ENCODE measurements at regions not wholly inside any gene's neighbourhood (a gene's known extent, or its start where the extent isn't known, plus 50 kb on each side); places are given as distances from the start of the nearest gene placed in this dataset.

- H3K27ac Mint-ChIP-seq (ENCODE audit: unreplicated experiment): no peak overlapping the region
- ChIA-PET CTCF (no interaction called here), POLR2A (no interaction called here)
- H3K4me3 Mint-ChIP-seq (ENCODE audit: unreplicated experiment): no peak overlapping the region
- BruUV-seq (replicated peaks): no TSS peak
- peaks cover 6% of the 10 kb centered on the region for H3K9me3 Mint-ChIP-seq (ENCODE audit: unreplicated experiment)
- Histone ChIP-seq H3K9me3 (no peaks in the 10 kb centered on the region; the same call in 1 of the 2 replicates), H3K4me3 (ENCODE audit: low read depth, low read length) (no peak overlapping the region), H3K27me3 (replicated peaks; ENCODE audit: control insufficient read depth, insufficient read depth, low read length) (no peaks in the 10 kb centered on the region), H3K4me1 (no peaks in the 10 kb centered on the region), H3K36me3 (ENCODE audit: control insufficient read depth, insufficient read depth, low read length) (no peaks in the 10 kb centered on the region)
- H3K36me3 Mint-ChIP-seq (ENCODE audit: insufficient read depth, unreplicated experiment): no peaks in the 10 kb centered on the region
- DNase-seq: no peak
- no peak for TF ChIP-seq CTCF (IDR thresholded peaks at IDR 0.05; ENCODE audit: insufficient read depth in 1 of 2, low read depth in 1 of 2, low read length in 1 of 2, severe bottlenecking in 1 of 2, unreplicated experiment in 1 of 2)
- intact Hi-C loops (cut with micrococcal nuclease; ENCODE audit: unreplicated experiment): no loop called here
- H3K4me1 Mint-ChIP-seq (ENCODE audit: low read depth, unreplicated experiment): no peaks in the 10 kb centered on the region
- H3K27me3 Mint-ChIP-seq (ENCODE audit: insufficient read depth, unreplicated experiment): no peaks in the 10 kb centered on the region
These were observed 83.8 kb upstream of the STC2 start for GRCh38 chr5:173411791-173412555.

- no TSS peak for BruUV-seq (replicated peaks)
- Histone ChIP-seq H3K4me1 (no peaks in the 10 kb centered on the region), H3K36me3 (ENCODE audit: control insufficient read depth, insufficient read depth, low read length) (no peaks in the 10 kb centered on the region), H3K4me3 (ENCODE audit: low read depth, low read length) (no peak overlapping the region), H3K9me3 (no peaks in the 10 kb centered on the region; the same call in 1 of the 2 replicates), H3K27me3 (replicated peaks; ENCODE audit: control insufficient read depth, insufficient read depth, low read length) (no peaks in the 10 kb centered on the region)
- Mint-ChIP-seq H3K36me3 (ENCODE audit: insufficient read depth, unreplicated experiment) (no peaks in the 10 kb centered on the region), H3K9me3 (ENCODE audit: unreplicated experiment) (no peaks in the 10 kb centered on the region), H3K27ac (ENCODE audit: unreplicated experiment) (no peak overlapping the region), H3K4me3 (ENCODE audit: unreplicated experiment) (no peak overlapping the region), H3K4me1 (ENCODE audit: low read depth, unreplicated experiment) (no peaks in the 10 kb centered on the region), H3K27me3 (ENCODE audit: insufficient read depth, unreplicated experiment) (no peaks in the 10 kb centered on the region)
- POLR2A ChIA-PET: no interaction called here
- intact Hi-C loops (cut with micrococcal nuclease; ENCODE audit: unreplicated experiment): no loop called here
- CTCF ChIA-PET: no interaction called here
- DNase-seq: no peak
- TF ChIP-seq CTCF (IDR thresholded peaks at IDR 0.05; ENCODE audit: insufficient read depth in 1 of 2, low read depth in 1 of 2, low read length in 1 of 2, severe bottlenecking in 1 of 2, unreplicated experiment in 1 of 2): no peak
These were observed 82.4 kb upstream of the STC2 start for GRCh38 chr5:173410459-173411233.

GRCh38 chr5:173408946-173409345 lies 80.7 kb upstream of the STC2 start:
- no peaks in the 10 kb centered on the region for H3K9me3 Mint-ChIP-seq (ENCODE audit: unreplicated experiment)
- no peak for TF ChIP-seq CTCF (IDR thresholded peaks at IDR 0.05; ENCODE audit: insufficient read depth in 1 of 2, low read depth in 1 of 2, low read length in 1 of 2, severe bottlenecking in 1 of 2, unreplicated experiment in 1 of 2)
- peak overlapping the region; percentile 54 for H3K4me3 Mint-ChIP-seq (ENCODE audit: unreplicated experiment)
- ChIA-PET POLR2A (no interaction called here), CTCF (no interaction called here)
- Histone ChIP-seq H3K9me3 (no peaks in the 10 kb centered on the region), H3K27me3 (replicated peaks; ENCODE audit: control insufficient read depth, insufficient read depth, low read length) (no peaks in the 10 kb centered on the region), H3K4me3 (ENCODE audit: low read depth, low read length) (peak overlapping the region; percentile 28), H3K36me3 (ENCODE audit: control insufficient read depth, insufficient read depth, low read length) (no peaks in the 10 kb centered on the region), H3K4me1 (no peaks in the 10 kb centered on the region)
- BruUV-seq (replicated peaks): no TSS peak
- intact Hi-C loops (cut with micrococcal nuclease; ENCODE audit: unreplicated experiment): no loop called here
- no peaks in the 10 kb centered on the region for H3K27me3 Mint-ChIP-seq (ENCODE audit: insufficient read depth, unreplicated experiment)
- DNase-seq: no peak
- H3K27ac Mint-ChIP-seq (ENCODE audit: unreplicated experiment): no peak overlapping the region
- H3K4me1 Mint-ChIP-seq (ENCODE audit: low read depth, unreplicated experiment): no peaks in the 10 kb centered on the region
- no peaks in the 10 kb centered on the region for H3K36me3 Mint-ChIP-seq (ENCODE audit: insufficient read depth, unreplicated experiment)

Measured in Caco-2 (cell line).